HFFc6 (cell line): ENCODE measurements at regions not wholly inside any gene's neighbourhood (a gene's known extent, or its start where the extent isn't known, plus 50 kb on each side); places are given as distances from the start of the nearest gene placed in this dataset.

ENCODE experiments used
- DNase-seq: peaks from one replicate; pipeline ENCODE4 v3.0.0-alpha.2; 2018
- H3K27ac Mint-ChIP-seq: 2 replicates; pipeline ENCODE4 v1.8.0; 2020; ENCODE audit warnings: mild to moderate bottlenecking, mixed read lengths
- H3K27me3 Mint-ChIP-seq: 2 replicates; pipeline ENCODE4 v1.8.0; 2021; ENCODE audit warnings: mild to moderate bottlenecking, moderate library complexity, mixed read lengths; ENCODE audit not compliant: insufficient read depth
- H3K36me3 Mint-ChIP-seq: 2 replicates; pipeline ENCODE4 v1.8.0; 2021; ENCODE audit warnings: low read depth, mixed read lengths
- H3K4me1 Mint-ChIP-seq: 2 replicates; pipeline ENCODE4 v1.8.0; 2020; ENCODE audit warnings: low read depth, mixed read lengths
- H3K4me3 Mint-ChIP-seq: 2 replicates; pipeline ENCODE4 v1.8.0; 2020; ENCODE audit warnings: mild to moderate bottlenecking, moderate library complexity, mixed read lengths
- H3K9me3 Mint-ChIP-seq: 2 replicates; pipeline ENCODE4 v1.8.0; 2020; ENCODE audit warnings: mild to moderate bottlenecking, mixed read lengths
- CTCF ChIP-seq: fragments of 200-600 bp; sonication (generic); IDR thresholded peaks from 2 replicates; pipeline ENCODE4 v1.5.0; 2021; ENCODE audit warnings: antibody characterized with exemption, mild to moderate bottlenecking

- Mint-ChIP-seq H3K4me3 (no peak overlapping the region), H3K27me3 (peaks cover 3% of the 10 kb centered on the region)
Observed at GRCh38 chr14:104471114-104471513, 108.5 kb upstream of the C14orf180 start.

GRCh38 chr14:104472073-104472472 is 107.5 kb upstream of the C14orf180 start:
- TF ChIP-seq CTCF: no peak

More at GRCh38 chr14:104471114-104471513, 108.5 kb upstream of the C14orf180 start:
- no peaks in the 10 kb centered on the region for H3K4me1 Mint-ChIP-seq
- DNase-seq: no peak
- H3K27ac Mint-ChIP-seq: no peak overlapping the region
- peaks cover 30% of the 10 kb centered on the region for H3K9me3 Mint-ChIP-seq
- TF ChIP-seq CTCF: no peak
- peaks cover 15% of the 10 kb centered on the region for H3K36me3 Mint-ChIP-seq

GRCh38 chr14:104472536-104473243 is 106.9 kb upstream of the C14orf180 start:
- peaks cover 15% of the 10 kb centered on the region for H3K36me3 Mint-ChIP-seq
- H3K27me3 Mint-ChIP-seq: peaks cover 5% of the 10 kb centered on the region
- H3K9me3 Mint-ChIP-seq: peaks cover 33% of the 10 kb centered on the region
- no peak for TF ChIP-seq CTCF
- no peak overlapping the region for H3K4me3 Mint-ChIP-seq
- no peak for DNase-seq
- no peaks in the 10 kb centered on the region for H3K4me1 Mint-ChIP-seq
- H3K27ac Mint-ChIP-seq: no peak overlapping the region

More at GRCh38 chr14:104472073-104472472, 107.5 kb upstream of the C14orf180 start:
- peaks cover 3% of the 10 kb centered on the region for H3K27me3 Mint-ChIP-seq
- no peak for DNase-seq
- H3K36me3 Mint-ChIP-seq: peaks cover 15% of the 10 kb centered on the region
- H3K27ac Mint-ChIP-seq: no peak overlapping the region
- no peaks in the 10 kb centered on the region for H3K4me1 Mint-ChIP-seq
- peaks cover 33% of the 10 kb centered on the region for H3K9me3 Mint-ChIP-seq
- H3K4me3 Mint-ChIP-seq: no peak overlapping the region

- H3K4me3 Mint-ChIP-seq: no peak overlapping the region
- peaks cover 5% of the 10 kb centered on the region for H3K27me3 Mint-ChIP-seq
- H3K27ac Mint-ChIP-seq: no peak overlapping the region
- no peak for DNase-seq
- no peaks in the 10 kb centered on the region for H3K4me1 Mint-ChIP-seq
- peaks cover 15% of the 10 kb centered on the region for H3K36me3 Mint-ChIP-seq
- no peak for TF ChIP-seq CTCF
- H3K9me3 Mint-ChIP-seq: peaks cover 33% of the 10 kb centered on the region
Observed at GRCh38 chr14:104473244-104473565, 106.4 kb upstream of the C14orf180 start.

GRCh38 chr14:104473649-104474494 is 105.7 kb upstream of the C14orf180 start:
- TF ChIP-seq CTCF: no peak
- H3K27me3 Mint-ChIP-seq: peaks cover 5% of the 10 kb centered on the region

More at GRCh38 chr14:104473649-104474494, 105.7 kb upstream of the C14orf180 start:
- Mint-ChIP-seq H3K27ac (no peak overlapping the region), H3K4me3 (no peak overlapping the region), H3K4me1 (no peaks in the 10 kb centered on the region), H3K36me3 (peaks cover 15% of the 10 kb centered on the region), H3K9me3 (peaks cover 32% of the 10 kb centered on the region)
- no peak for DNase-seq
